ENCODE measurements at regions not wholly inside any gene's neighbourhood (a gene's known extent, or its start where the extent isn't known, plus 50 kb on each side); places are given as distances from the start of the nearest gene placed in this dataset.
A peak's percentile ranks its signal among the peaks of the same experiment; 100 is the strongest.
"Not testable (repeated sequence)": the region's sequence is repeated elsewhere in the genome, so short reads cannot be mapped to it uniquely, and the experiment has no call there.

DNA sequence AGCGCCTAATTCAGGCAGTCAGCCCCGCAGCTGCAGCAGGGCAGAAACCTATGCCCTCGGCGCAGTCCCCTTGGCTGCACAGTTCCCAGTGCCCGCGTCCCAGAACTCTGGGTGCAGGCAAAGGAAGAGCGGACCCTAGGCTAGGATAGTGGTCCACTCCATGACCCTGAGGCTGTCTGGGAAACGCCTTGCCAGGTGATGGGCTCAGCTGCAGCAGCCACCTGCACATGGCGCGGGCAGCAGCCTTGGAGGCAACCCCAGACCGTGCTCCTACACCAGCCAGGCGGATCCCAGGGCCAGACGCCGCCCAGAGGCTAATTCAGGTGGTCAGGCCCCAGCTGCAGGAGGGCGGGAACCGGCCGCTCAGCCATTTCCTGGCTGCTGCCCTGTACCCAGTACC lies 83.0 kb downstream of the POTEC start:
- DNase-seq; POLR2A ChIA-PET; H3K27me3 ChIP-seq (replicated peaks in 2 of 5; ENCODE audit: control insufficient read depth in 4 of 5, insufficient read depth in 5 of 5, low read length in 4 of 5); CTCF ChIA-PET; H3K4me1 ChIP-seq (ENCODE audit: control extremely low read depth in 1 of 4, control insufficient read depth in 4 of 4, insufficient read depth in 4 of 4, low read length in 3 of 4); H3K4me3 ChIP-seq (ENCODE audit: control insufficient read depth in 1 of 7, extremely low read depth in 1 of 7, insufficient read depth in 4 of 7, low read depth in 2 of 7, low read length in 6 of 7); H3K9me3 ChIP-seq (ENCODE audit: control extremely low read depth in 1 of 5, control insufficient read depth in 4 of 5, insufficient read depth in 2 of 5, low read depth in 1 of 5, low read length in 4 of 5); H3K27ac ChIP-seq (ENCODE audit: insufficient read depth in 1 of 2, low read depth in 1 of 2, low read length in 2 of 2, poor library complexity in 1 of 2, severe bottlenecking in 2 of 2); H3K36me3 ChIP-seq (ENCODE audit: control insufficient read depth in 4 of 4, insufficient read depth in 4 of 4, low read length in 3 of 4): not testable (repeated sequence)
- 97% methylated on average over 15 of the region's 17 CpGs for WGBS (ENCODE audit: insufficient coverage)

DNA sequence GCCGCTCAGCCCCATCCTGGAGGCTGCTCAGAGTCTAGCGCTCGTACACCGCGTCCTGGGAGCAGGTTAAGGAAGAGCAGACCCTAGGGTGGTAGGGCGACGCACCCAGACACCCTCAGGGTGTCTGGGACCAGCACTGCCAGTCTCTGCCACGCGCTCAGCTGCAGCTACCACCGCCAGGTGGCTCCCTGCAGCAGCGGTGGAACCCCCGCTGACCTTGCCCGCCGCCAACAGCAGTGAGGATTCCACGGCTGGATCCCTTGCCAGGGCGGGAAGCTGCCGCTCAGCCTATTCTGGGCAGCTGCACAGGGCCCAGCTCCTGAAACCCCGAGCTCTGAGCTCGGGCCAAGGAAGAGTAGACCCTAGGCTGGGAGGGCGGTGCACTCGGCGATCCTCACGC lies 83.6 kb downstream of the POTEC start:
- H3K27me3 ChIP-seq (replicated peaks in 2 of 5; ENCODE audit: control insufficient read depth in 4 of 5, insufficient read depth in 5 of 5, low read length in 4 of 5); H3K27ac ChIP-seq (ENCODE audit: insufficient read depth in 1 of 2, low read depth in 1 of 2, low read length in 2 of 2, poor library complexity in 1 of 2, severe bottlenecking in 2 of 2); CTCF ChIA-PET; DNase-seq; POLR2A ChIA-PET; H3K4me3 ChIP-seq (ENCODE audit: control insufficient read depth in 1 of 7, extremely low read depth in 1 of 7, insufficient read depth in 4 of 7, low read depth in 2 of 7, low read length in 6 of 7); H3K9me3 ChIP-seq (ENCODE audit: control extremely low read depth in 1 of 5, control insufficient read depth in 4 of 5, insufficient read depth in 2 of 5, low read depth in 1 of 5, low read length in 4 of 5); H3K4me1 ChIP-seq (ENCODE audit: control extremely low read depth in 1 of 4, control insufficient read depth in 4 of 4, insufficient read depth in 4 of 4, low read length in 3 of 4); H3K36me3 ChIP-seq (ENCODE audit: control insufficient read depth in 4 of 4, insufficient read depth in 4 of 4, low read length in 3 of 4): not testable (repeated sequence)
- 92% methylated on average over 15 of the region's 23 CpGs for whole genome bisulfite sequencing (ENCODE audit: insufficient coverage)

DNA sequence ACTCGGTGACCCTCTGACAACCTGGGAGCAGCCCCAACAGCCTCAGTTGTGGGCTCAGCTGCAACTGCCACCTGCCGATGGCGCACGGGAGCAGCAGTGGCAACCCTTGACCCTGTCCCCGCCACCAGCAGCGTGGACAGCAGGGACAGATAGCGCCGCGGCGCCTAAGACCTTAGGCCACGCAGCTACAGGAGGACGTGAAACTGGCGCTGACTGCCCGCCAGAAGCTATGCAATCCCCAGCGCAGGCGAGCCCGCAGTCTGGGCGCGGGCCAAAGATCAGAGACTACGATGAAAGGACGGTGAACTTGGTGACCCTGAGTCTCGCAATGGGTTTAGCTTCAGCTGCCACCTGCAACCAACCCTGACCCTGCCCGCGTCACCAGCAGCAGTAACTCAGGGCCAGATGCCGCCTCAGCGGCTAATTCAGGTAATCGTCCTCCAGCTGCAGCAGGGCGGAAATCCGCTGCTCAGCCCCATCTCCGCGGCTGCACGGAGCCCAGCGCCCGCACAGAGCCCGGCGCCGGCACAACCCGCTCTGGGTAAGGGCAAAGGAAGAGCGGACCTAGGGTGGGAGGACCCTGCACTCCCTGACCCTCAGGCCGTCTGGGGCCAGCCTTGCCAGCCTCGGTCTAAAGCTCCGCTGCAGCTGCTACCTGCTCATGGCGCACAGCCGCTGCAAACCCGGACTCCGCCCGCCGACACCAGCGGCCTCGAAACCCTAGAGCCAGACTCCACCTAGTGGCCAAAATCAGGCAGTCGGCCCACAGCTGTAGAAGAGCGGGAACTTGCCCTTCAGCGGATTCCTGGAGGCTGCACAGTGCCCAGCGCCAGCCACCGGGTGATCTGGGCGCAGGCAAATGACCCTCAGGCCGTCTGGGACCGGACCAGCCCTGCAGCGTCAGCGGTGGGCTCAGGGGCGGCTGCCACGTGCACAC lies 85.1 kb downstream of the POTEC start:
- H3K27ac ChIP-seq (ENCODE audit: insufficient read depth in 1 of 2, low read depth in 1 of 2, low read length in 2 of 2, poor library complexity in 1 of 2, severe bottlenecking in 2 of 2); CTCF ChIA-PET; H3K36me3 ChIP-seq (ENCODE audit: control insufficient read depth in 4 of 4, insufficient read depth in 4 of 4, low read length in 3 of 4); H3K4me1 ChIP-seq (ENCODE audit: control extremely low read depth in 1 of 4, control insufficient read depth in 4 of 4, insufficient read depth in 4 of 4, low read length in 3 of 4); H3K9me3 ChIP-seq (ENCODE audit: control extremely low read depth in 1 of 5, control insufficient read depth in 4 of 5, insufficient read depth in 2 of 5, low read depth in 1 of 5, low read length in 4 of 5); POLR2A ChIA-PET; H3K27me3 ChIP-seq (replicated peaks in 2 of 5; ENCODE audit: control insufficient read depth in 4 of 5, insufficient read depth in 5 of 5, low read length in 4 of 5): not testable (repeated sequence)
- 29% methylated on average over 34 of the region's 62 CpGs for WGBS (ENCODE audit: insufficient coverage)
- peak overlapping the region in 3 of 7 experiments; percentile 43 to 54 (median 48) for H3K4me3 ChIP-seq (ENCODE audit: control insufficient read depth in 1 of 7, extremely low read depth in 1 of 7, insufficient read depth in 4 of 7, low read depth in 2 of 7, low read length in 6 of 7)
- peak in 2 of 3 donors; percentile 15 to 44 for DNase-seq

- H3K4me3 ChIP-seq (ENCODE audit: control insufficient read depth in 1 of 7, extremely low read depth in 1 of 7, insufficient read depth in 4 of 7, low read depth in 2 of 7, low read length in 6 of 7), result peak overlapping the region in 4 of 7 experiments; percentile 14 to 52 (median 36)
- 0% methylated on average over 12 of the region's 46 CpGs for WGBS (ENCODE audit: insufficient coverage)
- H3K4me1 ChIP-seq (ENCODE audit: control extremely low read depth in 1 of 4, control insufficient read depth in 4 of 4, insufficient read depth in 4 of 4, low read length in 3 of 4); POLR2A ChIA-PET; H3K27me3 ChIP-seq (replicated peaks in 2 of 5; ENCODE audit: control insufficient read depth in 4 of 5, insufficient read depth in 5 of 5, low read length in 4 of 5); H3K27ac ChIP-seq (ENCODE audit: insufficient read depth in 1 of 2, low read depth in 1 of 2, low read length in 2 of 2, poor library complexity in 1 of 2, severe bottlenecking in 2 of 2); H3K36me3 ChIP-seq (ENCODE audit: control insufficient read depth in 4 of 4, insufficient read depth in 4 of 4, low read length in 3 of 4); CTCF ChIA-PET; H3K9me3 ChIP-seq (ENCODE audit: control extremely low read depth in 1 of 5, control insufficient read depth in 4 of 5, insufficient read depth in 2 of 5, low read depth in 1 of 5, low read length in 4 of 5): not testable (repeated sequence)
- peak in 1 of 3 donors; percentile 28 for DNase-seq
These were observed 92.8 kb downstream of the POTEC start for GRCh38 chr18:14450637-14451009.

DNA sequence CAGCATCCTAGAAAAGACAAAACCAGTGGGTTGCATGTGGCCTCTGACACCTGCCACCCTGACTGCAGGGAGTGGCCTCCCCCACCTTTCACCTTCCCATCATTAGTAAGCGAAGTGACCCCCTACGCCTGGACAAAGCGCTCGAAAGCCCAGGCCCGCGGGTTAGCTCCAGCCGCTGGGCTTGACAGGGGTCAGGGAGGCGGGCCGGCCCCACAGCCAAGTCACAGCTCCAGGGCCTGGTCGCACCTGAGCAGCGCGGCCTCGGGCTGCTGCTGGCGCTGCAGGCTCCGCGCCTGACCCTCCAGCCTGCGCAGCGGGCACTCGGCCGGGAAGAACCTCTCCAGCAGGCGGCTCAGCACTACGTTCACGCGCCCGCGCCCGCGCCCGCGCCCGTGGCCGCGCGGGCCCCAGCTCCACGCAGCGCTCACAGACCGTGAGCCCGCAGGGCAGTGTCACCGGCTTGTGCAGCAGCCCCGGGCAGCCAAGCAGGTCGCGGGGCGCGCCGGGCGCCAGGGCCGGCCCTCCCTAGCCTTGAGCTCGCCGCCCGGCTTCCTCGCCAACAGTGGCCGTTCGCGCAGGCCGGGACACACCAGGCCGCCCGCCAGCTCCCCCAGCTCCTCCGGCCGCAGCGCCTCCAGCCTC lies 93.3 kb downstream of the POTEC start:
- H3K4me1 ChIP-seq (ENCODE audit: control extremely low read depth in 1 of 4, control insufficient read depth in 4 of 4, insufficient read depth in 4 of 4, low read length in 3 of 4); H3K9me3 ChIP-seq (ENCODE audit: control extremely low read depth in 1 of 5, control insufficient read depth in 4 of 5, insufficient read depth in 2 of 5, low read depth in 1 of 5, low read length in 4 of 5); H3K36me3 ChIP-seq (ENCODE audit: control insufficient read depth in 4 of 4, insufficient read depth in 4 of 4, low read length in 3 of 4); H3K27ac ChIP-seq (ENCODE audit: insufficient read depth in 1 of 2, low read depth in 1 of 2, low read length in 2 of 2, poor library complexity in 1 of 2, severe bottlenecking in 2 of 2); POLR2A ChIA-PET; CTCF ChIA-PET; H3K27me3 ChIP-seq (replicated peaks in 2 of 5; ENCODE audit: control insufficient read depth in 4 of 5, insufficient read depth in 5 of 5, low read length in 4 of 5): not testable (repeated sequence)
- 3% methylated on average over 15 of the region's 60 CpGs for WGBS (ENCODE audit: insufficient coverage)
- peak; percentile 17 to 62 (median 29) for DNase-seq
- H3K4me3 ChIP-seq (ENCODE audit: control insufficient read depth in 1 of 7, extremely low read depth in 1 of 7, insufficient read depth in 4 of 7, low read depth in 2 of 7, low read length in 6 of 7), result peak overlapping the region in 4 of 7 experiments; percentile 19 to 50 (median 40)

DNA sequence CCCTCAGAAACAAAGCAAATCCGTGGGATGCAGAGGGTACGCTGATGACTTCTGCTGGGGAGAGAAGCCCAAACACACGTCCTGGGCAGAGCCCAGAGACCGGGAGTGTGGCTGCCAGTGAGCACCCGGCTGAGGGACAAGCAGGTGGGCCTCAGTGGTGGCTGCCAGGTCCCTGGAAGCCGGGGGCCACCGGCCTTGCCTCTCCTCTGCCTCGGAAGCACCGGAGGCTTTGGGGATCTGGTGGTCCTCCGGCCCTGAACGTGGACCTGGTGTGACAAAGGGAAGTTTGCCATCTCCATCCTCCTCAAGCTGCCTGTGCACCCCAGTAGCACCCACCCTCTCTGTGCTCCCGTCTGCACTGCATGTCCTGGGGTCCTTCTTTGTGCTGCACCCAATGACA lies 94.3 kb downstream of the POTEC start:
- H3K9me3 ChIP-seq (ENCODE audit: control extremely low read depth in 1 of 5, control insufficient read depth in 4 of 5, insufficient read depth in 2 of 5, low read depth in 1 of 5, low read length in 4 of 5); POLR2A ChIA-PET; DNase-seq; CTCF ChIA-PET; H3K4me3 ChIP-seq (ENCODE audit: control insufficient read depth in 1 of 7, extremely low read depth in 1 of 7, insufficient read depth in 4 of 7, low read depth in 2 of 7, low read length in 6 of 7); H3K27ac ChIP-seq (ENCODE audit: insufficient read depth in 1 of 2, low read depth in 1 of 2, low read length in 2 of 2, poor library complexity in 1 of 2, severe bottlenecking in 2 of 2); H3K27me3 ChIP-seq (replicated peaks in 2 of 5; ENCODE audit: control insufficient read depth in 4 of 5, insufficient read depth in 5 of 5, low read length in 4 of 5); H3K36me3 ChIP-seq (ENCODE audit: control insufficient read depth in 4 of 4, insufficient read depth in 4 of 4, low read length in 3 of 4); H3K4me1 ChIP-seq (ENCODE audit: control extremely low read depth in 1 of 4, control insufficient read depth in 4 of 4, insufficient read depth in 4 of 4, low read length in 3 of 4): not testable (repeated sequence)
- 96% methylated on average over 5 of the region's 12 CpGs for WGBS (ENCODE audit: insufficient coverage)

DNA sequence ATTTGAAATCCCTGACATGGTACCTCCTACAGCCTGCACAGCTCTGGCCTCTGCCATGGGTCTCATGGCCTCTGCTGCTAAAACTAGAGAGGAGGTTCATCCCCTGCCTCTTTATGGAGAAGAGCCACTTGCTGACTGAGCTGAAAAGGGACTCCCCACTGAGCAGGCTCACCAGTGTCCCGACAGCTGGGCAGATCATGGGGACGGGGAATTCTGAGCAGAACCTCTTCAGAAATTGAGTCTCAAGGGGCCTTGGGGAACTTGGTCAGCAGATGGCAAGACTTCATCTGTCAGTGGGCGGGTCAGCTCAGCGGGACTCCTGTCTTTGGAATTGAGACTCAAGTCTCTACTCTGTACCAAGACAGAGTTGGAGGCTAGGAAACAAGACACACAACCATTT lies 95.7 kb downstream of the POTEC start:
- WGBS (ENCODE audit: insufficient coverage), result 95% methylated on average over 3 of the region's 4 CpGs
- DNase-seq; H3K4me1 ChIP-seq (ENCODE audit: control extremely low read depth in 1 of 4, control insufficient read depth in 4 of 4, insufficient read depth in 4 of 4, low read length in 3 of 4); H3K27me3 ChIP-seq (replicated peaks in 2 of 5; ENCODE audit: control insufficient read depth in 4 of 5, insufficient read depth in 5 of 5, low read length in 4 of 5); POLR2A ChIA-PET; H3K36me3 ChIP-seq (ENCODE audit: control insufficient read depth in 4 of 4, insufficient read depth in 4 of 4, low read length in 3 of 4); H3K27ac ChIP-seq (ENCODE audit: insufficient read depth in 1 of 2, low read depth in 1 of 2, low read length in 2 of 2, poor library complexity in 1 of 2, severe bottlenecking in 2 of 2); CTCF ChIA-PET; H3K9me3 ChIP-seq (ENCODE audit: control extremely low read depth in 1 of 5, control insufficient read depth in 4 of 5, insufficient read depth in 2 of 5, low read depth in 1 of 5, low read length in 4 of 5); H3K4me3 ChIP-seq (ENCODE audit: control insufficient read depth in 1 of 7, extremely low read depth in 1 of 7, insufficient read depth in 4 of 7, low read depth in 2 of 7, low read length in 6 of 7): not testable (repeated sequence)
